WTC11 (cell line): ENCODE measurements at regions not wholly inside any gene's neighbourhood (a gene's known extent, or its start where the extent isn't known, plus 50 kb on each side); places are given as distances from the start of the nearest gene placed in this dataset.
"Not testable (repeated sequence)": the region's sequence is repeated elsewhere in the genome, so short reads cannot be mapped to it uniquely, and the experiment has no call there.

ENCODE experiments used
- CTCF ChIP-seq: fragments of 200-600 bp; IDR thresholded peaks from 2 replicates; pipeline ENCODE4 v1.8.0; 2022; ENCODE audit warnings: antibody characterized with exemption
- E2F1 ChIP-seq: sonication (generic); formaldehyde crosslinking; IDR thresholded peaks from 2 replicates; pipeline ENCODE4 v1.8.0; 2022; ENCODE audit warnings: mild to moderate bottlenecking, missing genetic modification reagents
- FOXP4 ChIP-seq: sonication (generic); formaldehyde crosslinking; IDR thresholded peaks from 2 replicates; pipeline ENCODE4 v1.8.0; 2022; ENCODE audit warnings: mild to moderate bottlenecking, missing genetic modification reagents
- USF2 ChIP-seq: sonication (generic); formaldehyde crosslinking; IDR thresholded peaks from 2 replicates; pipeline ENCODE4 v1.8.1; 2023; ENCODE audit warnings: mild to moderate bottlenecking, missing genetic modification reagents, moderate library complexity
- ZBTB43 ChIP-seq: sonication (generic); formaldehyde crosslinking; IDR thresholded peaks from 2 replicates; pipeline ENCODE4 v1.8.1; 2023; ENCODE audit warnings: mild to moderate bottlenecking, missing genetic modification reagents

- TF ChIP-seq USF2 (CRISPR knock-in tag); CTCF; E2F1; FOXP4 (CRISPR knock-in tag); ZBTB43 (CRISPR knock-in tag): not testable (repeated sequence)
These were observed 348.5 kb downstream of the GADD45G start for GRCh38 chr9:89953263-89953662.
